Activated T-cell treated with anti-CD3 and anti-CD28 coated beads, Interleukin-2, amount 50 U/mL, for 72 hours (primary cell): ENCODE measurements at regions not wholly inside any gene's neighbourhood (a gene's known extent, or its start where the extent isn't known, plus 50 kb on each side); places are given as distances from the start of the nearest gene placed in this dataset.

ENCODE experiments used
- ATAC-seq, 2 donors: fragments of 150-1000 bp; cut with Tn5 transposase; replicated peaks in 1 of 2; 2 replicates each; pipeline ENCODE4 v1.10.0; 2021; ENCODE audit warnings: moderate library complexity in 2 of 2, mild to moderate bottlenecking in 1 of 2
- DNase-seq, 2 donors: peaks; one replicate each; pipeline ENCODE4 v3.0.0; 2021 to 2022; ENCODE audit warnings: mixed read lengths in 1 of 2
- H3K27ac Mint-ChIP-seq: one replicate; pipeline ENCODE4 v1.8.0; 2022; ENCODE audit warnings: mild to moderate bottlenecking, moderate library complexity, mixed read lengths
- H3K27me3 Mint-ChIP-seq: one replicate; pipeline ENCODE4 v1.8.0; 2022; ENCODE audit warnings: low read depth, mixed read lengths
- H3K36me3 Mint-ChIP-seq, 2 donors: one replicate each; pipeline ENCODE4 v1.8.0; 2022; ENCODE audit warnings: mixed read lengths in 2 of 2, mild to moderate bottlenecking in 1 of 2; ENCODE audit not compliant: insufficient read depth in 2 of 2
- H3K4me1 Mint-ChIP-seq: one replicate; pipeline ENCODE4 v1.8.0; 2022; ENCODE audit warnings: low read depth, mixed read lengths
- H3K4me3 Mint-ChIP-seq, 2 donors: one replicate each; pipeline ENCODE4 v1.8.0; 2022; ENCODE audit warnings: mild to moderate bottlenecking in 2 of 2, mixed read lengths in 2 of 2, moderate library complexity in 2 of 2
- H3K9me3 Mint-ChIP-seq, 2 donors: one replicate each; pipeline ENCODE4 v1.8.0; 2022; ENCODE audit warnings: mixed read lengths in 2 of 2

GRCh38 chr1:188489336-188490112 is 1660.8 kb downstream of the PLA2G4A start:
- H3K27me3 Mint-ChIP-seq = no peaks in the 10 kb centered on the region

GRCh38 chr1:188496506-188496905 is 1667.8 kb downstream of the PLA2G4A start:
- no peak overlapping the region for H3K27ac Mint-ChIP-seq
- ATAC-seq (no peak), DNase-seq (no peak)
- H3K27me3 Mint-ChIP-seq = no peaks in the 10 kb centered on the region
- no peak overlapping the region for H3K4me3 Mint-ChIP-seq
- peaks cover 0 to 1% of the 10 kb centered on the region in 2 donors for H3K36me3 Mint-ChIP-seq
- H3K9me3 Mint-ChIP-seq = peaks cover 3 to 15% of the 10 kb centered on the region in 2 donors
- H3K4me1 Mint-ChIP-seq = no peaks in the 10 kb centered on the region

More at GRCh38 chr1:188489336-188490112, 1660.8 kb downstream of the PLA2G4A start:
- H3K36me3 Mint-ChIP-seq = peaks cover 0 to 1% of the 10 kb centered on the region in 2 donors
- H3K9me3 Mint-ChIP-seq = peaks cover 0 to 1% of the 10 kb centered on the region in 2 donors
- H3K4me1 Mint-ChIP-seq = no peaks in the 10 kb centered on the region
- H3K4me3 Mint-ChIP-seq = no peak overlapping the region
- no peak overlapping the region for H3K27ac Mint-ChIP-seq
- no peak for DNase-seq
- no peak for ATAC-seq

DNA sequence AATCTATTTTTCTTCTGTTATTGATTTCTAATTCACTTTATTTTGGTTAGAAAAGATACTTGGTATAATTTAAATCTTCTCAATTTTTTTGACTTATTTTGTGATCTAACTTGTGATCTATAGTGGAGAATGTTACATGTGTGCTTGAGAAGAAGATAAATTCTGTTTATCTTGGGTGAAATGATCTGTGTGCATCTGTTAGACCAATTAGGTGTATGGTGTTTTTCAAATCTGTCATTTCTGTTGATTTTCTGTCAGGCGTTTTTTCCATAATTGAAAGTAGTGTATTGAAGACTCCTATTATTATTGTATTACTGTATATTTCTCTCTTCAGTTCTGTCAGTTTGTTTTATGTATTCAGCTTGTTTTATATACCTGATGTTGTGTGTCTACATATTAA is 1668.3 kb downstream of the PLA2G4A start:
- H3K36me3 Mint-ChIP-seq = peaks cover 0 to 1% of the 10 kb centered on the region in 2 donors
- H3K27ac Mint-ChIP-seq = no peak overlapping the region
- H3K9me3 Mint-ChIP-seq = peaks cover 3 to 15% of the 10 kb centered on the region in 2 donors
- no peaks in the 10 kb centered on the region for H3K4me1 Mint-ChIP-seq
- ATAC-seq (no peak), DNase-seq (no peak)
- H3K4me3 Mint-ChIP-seq = no peak overlapping the region
- no peaks in the 10 kb centered on the region for H3K27me3 Mint-ChIP-seq

DNA sequence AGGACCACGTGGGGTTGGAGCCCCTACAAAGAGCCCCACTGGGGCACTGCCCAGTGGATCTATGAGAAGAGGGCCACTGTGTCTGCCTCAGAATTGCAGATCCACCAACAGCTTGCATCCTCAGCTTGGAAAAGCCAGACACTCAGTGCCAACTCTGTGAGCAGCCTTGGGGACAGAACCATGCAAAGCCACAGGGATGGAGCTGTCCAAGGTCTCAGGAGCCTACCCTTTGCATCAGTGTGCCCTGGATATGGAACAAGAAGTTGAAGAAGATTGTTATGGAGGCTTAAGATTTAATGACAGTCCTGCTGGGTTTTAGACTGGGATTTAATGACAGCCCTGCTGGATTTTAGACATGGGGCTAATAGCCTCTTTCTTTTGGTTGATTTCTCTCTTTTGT is 1670.9 kb downstream of the PLA2G4A start:
- Mint-ChIP-seq H3K36me3 (no peaks in the 10 kb centered on the region), H3K27ac (no peak overlapping the region), H3K4me1 (no peaks in the 10 kb centered on the region), H3K9me3 (peaks cover 3 to 15% of the 10 kb centered on the region in 2 donors), H3K4me3 (no peak overlapping the region), H3K27me3 (no peaks in the 10 kb centered on the region)
- DNase-seq = no peak
- no peak for ATAC-seq

GRCh38 chr1:188514917-188515316 is 1686.2 kb downstream of the PLA2G4A start:
- Mint-ChIP-seq H3K27ac (no peak overlapping the region), H3K9me3 (peaks cover 7 to 8% of the 10 kb centered on the region in 2 donors), H3K36me3 (no peaks in the 10 kb centered on the region), H3K4me3 (no peak overlapping the region), H3K27me3 (no peaks in the 10 kb centered on the region), H3K4me1 (no peaks in the 10 kb centered on the region)
- DNase-seq (no peak), ATAC-seq (no peak)

- ATAC-seq (no peak), DNase-seq (no peak)
- H3K27me3 Mint-ChIP-seq = no peaks in the 10 kb centered on the region
- no peak overlapping the region for H3K4me3 Mint-ChIP-seq
- H3K9me3 Mint-ChIP-seq = peaks cover 7 to 9% of the 10 kb centered on the region in 2 donors
- H3K36me3 Mint-ChIP-seq = no peaks in the 10 kb centered on the region
- H3K27ac Mint-ChIP-seq = no peak overlapping the region
- H3K4me1 Mint-ChIP-seq = no peaks in the 10 kb centered on the region
Observed at GRCh38 chr1:188517139-188517538, 1688.4 kb downstream of the PLA2G4A start.

- Mint-ChIP-seq H3K4me3 (no peak overlapping the region), H3K27ac (no peak overlapping the region), H3K4me1 (no peaks in the 10 kb centered on the region), H3K36me3 (no peaks in the 10 kb centered on the region), H3K27me3 (no peaks in the 10 kb centered on the region), H3K9me3 (peaks cover 0 to 1% of the 10 kb centered on the region in 2 donors)
- no peak for DNase-seq
- no peak for ATAC-seq
Observed at GRCh38 chr1:188551176-188551575, 1722.4 kb downstream of the PLA2G4A start.

- no peak for ATAC-seq
- H3K27me3 Mint-ChIP-seq = no peaks in the 10 kb centered on the region
- no peaks in the 10 kb centered on the region for H3K4me1 Mint-ChIP-seq
- no peak overlapping the region for H3K27ac Mint-ChIP-seq
- H3K9me3 Mint-ChIP-seq = no peaks in the 10 kb centered on the region
- no peak for DNase-seq
- no peaks in the 10 kb centered on the region for H3K36me3 Mint-ChIP-seq
- H3K4me3 Mint-ChIP-seq = no peak overlapping the region
Observed at GRCh38 chr1:188557053-188557452, 1728.3 kb downstream of the PLA2G4A start.

GRCh38 chr1:188582911-188583532 is 1754.3 kb downstream of the PLA2G4A start:
- Mint-ChIP-seq H3K9me3 (peaks cover 4 to 5% of the 10 kb centered on the region in 2 donors), H3K27me3 (no peaks in the 10 kb centered on the region), H3K4me3 (no peak overlapping the region), H3K27ac (no peak overlapping the region), H3K4me1 (no peaks in the 10 kb centered on the region), H3K36me3 (no peaks in the 10 kb centered on the region)
- no peak for DNase-seq
- no peak for ATAC-seq

- Mint-ChIP-seq H3K4me1 (no peaks in the 10 kb centered on the region), H3K27ac (no peak overlapping the region), H3K9me3 (peaks cover 2% of the 10 kb centered on the region in 2 donors), H3K36me3 (no peaks in the 10 kb centered on the region), H3K4me3 (no peak overlapping the region), H3K27me3 (no peaks in the 10 kb centered on the region)
- no peak for DNase-seq
- ATAC-seq = no peak
Observed at GRCh38 chr1:188584119-188584518, 1755.4 kb downstream of the PLA2G4A start.

DNA sequence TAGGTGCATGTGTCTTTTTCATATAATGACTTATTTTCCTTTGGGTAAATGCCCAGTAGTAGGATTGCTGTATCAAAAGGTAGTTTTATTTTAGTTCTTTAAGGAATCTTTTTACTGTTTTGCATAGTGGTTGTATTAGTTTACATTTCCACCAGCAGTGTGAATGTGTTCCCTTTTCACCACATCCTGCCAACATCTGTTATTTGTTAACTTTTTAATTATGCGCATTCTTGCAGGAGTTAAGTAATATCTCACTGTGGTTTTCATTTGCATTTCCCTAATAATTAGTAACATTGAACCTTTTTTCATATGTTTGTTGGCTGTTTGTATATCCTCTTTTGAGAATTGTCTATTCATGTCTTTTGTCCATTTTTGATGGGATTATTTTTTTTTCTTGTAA is 1761.9 kb downstream of the PLA2G4A start:
- Mint-ChIP-seq H3K36me3 (no peaks in the 10 kb centered on the region), H3K4me3 (no peak overlapping the region), H3K9me3 (peaks cover 4% of the 10 kb centered on the region in 2 donors), H3K27ac (no peak overlapping the region), H3K27me3 (no peaks in the 10 kb centered on the region), H3K4me1 (no peaks in the 10 kb centered on the region)
- ATAC-seq (no peak), DNase-seq (no peak)

DNA sequence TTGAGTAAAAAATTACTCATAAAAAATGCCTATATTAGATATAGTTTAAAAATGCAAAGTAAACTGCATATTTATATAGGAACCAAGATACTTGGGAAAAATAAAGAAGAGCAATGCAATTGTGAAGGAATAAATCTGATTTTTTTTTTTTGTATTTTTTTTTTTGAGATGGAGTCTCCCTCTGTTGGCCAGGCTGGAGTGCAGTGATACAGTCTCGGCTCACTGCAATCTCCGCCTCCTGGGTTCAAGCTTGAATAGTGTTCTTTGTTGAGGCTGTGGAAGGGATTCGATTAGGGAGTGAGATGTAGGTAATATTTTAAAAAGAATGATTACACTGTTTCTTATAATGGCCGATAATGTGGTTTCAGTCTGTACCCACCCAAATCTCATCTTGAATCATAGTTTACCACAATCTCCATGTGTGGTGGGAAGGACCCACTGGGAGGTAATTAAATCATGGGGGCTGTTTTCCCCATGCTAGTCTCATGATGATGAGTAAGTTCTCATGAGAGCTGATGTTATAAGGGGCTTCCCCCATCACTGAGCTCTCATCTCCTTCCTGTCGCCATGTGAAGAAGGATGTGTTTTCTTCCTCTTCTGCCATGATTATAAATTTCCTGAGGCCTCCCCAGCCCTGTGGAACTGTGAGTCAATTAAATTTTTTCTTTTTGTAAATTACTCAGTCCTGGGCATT is 1765.9 kb downstream of the PLA2G4A start:
- H3K4me1 Mint-ChIP-seq = no peaks in the 10 kb centered on the region
- H3K4me3 Mint-ChIP-seq = no peak overlapping the region
- H3K27ac Mint-ChIP-seq = no peak overlapping the region
- H3K9me3 Mint-ChIP-seq = peaks cover 7 to 8% of the 10 kb centered on the region in 2 donors
- no peak for DNase-seq
- no peaks in the 10 kb centered on the region for H3K27me3 Mint-ChIP-seq
- no peaks in the 10 kb centered on the region for H3K36me3 Mint-ChIP-seq
- ATAC-seq = no peak

DNA sequence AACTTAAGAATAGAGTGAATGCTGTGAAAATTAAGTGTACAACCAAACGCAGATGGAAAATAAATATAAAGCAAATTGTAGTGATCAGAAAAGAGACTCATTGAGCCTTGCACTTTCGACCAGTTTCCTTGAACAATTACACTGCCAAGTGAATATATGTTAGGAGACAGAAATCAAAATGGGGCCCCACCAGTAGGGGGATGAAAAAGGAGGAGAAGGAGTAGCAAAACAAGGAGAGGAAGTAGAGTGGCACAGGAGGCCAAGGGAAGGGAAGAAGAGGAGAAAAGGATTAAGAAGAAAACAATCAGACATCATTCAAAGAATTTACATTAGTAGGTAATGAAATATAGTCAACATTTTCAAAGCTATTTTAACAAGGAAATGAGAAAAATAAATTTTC is 1770.6 kb downstream of the PLA2G4A start:
- Mint-ChIP-seq H3K36me3 (no peaks in the 10 kb centered on the region), H3K4me3 (no peak overlapping the region), H3K27me3 (no peaks in the 10 kb centered on the region), H3K27ac (no peak overlapping the region), H3K9me3 (peaks cover 3 to 4% of the 10 kb centered on the region in 2 donors), H3K4me1 (no peaks in the 10 kb centered on the region)
- ATAC-seq (no peak), DNase-seq (no peak)
